GM19043 (cell line): ENCODE measurements at regions not wholly inside any gene's neighbourhood (a gene's known extent, or its start where the extent isn't known, plus 50 kb on each side); places are given as distances from the start of the nearest gene placed in this dataset.
"Not testable (repeated sequence)": the region's sequence is repeated elsewhere in the genome, so short reads cannot be mapped to it uniquely, and the experiment has no call there.

ENCODE experiments used
- ATAC-seq: cut with Tn5 transposase; IDR thresholded peaks from one replicate; pipeline ENCODE4 v1.9.1; 2021; ENCODE audit warnings: low read depth; ENCODE audit not compliant: unreplicated experiment

GRCh38 chr5:135185481-135186065, 151.5 kb upstream of the PITX1 start:
- no peak for ATAC-seq

- no peak for ATAC-seq
Observed at GRCh38 chr5:135184646-135185045, 150.6 kb upstream of the PITX1 start.

- no peak for ATAC-seq
Observed at GRCh38 chr5:135183464-135183863, 149.4 kb upstream of the PITX1 start.

- no peak for ATAC-seq
Observed at GRCh38 chr5:135182675-135183074, 148.6 kb upstream of the PITX1 start.

- no peak for ATAC-seq
Observed at GRCh38 chr5:135181653-135182052, 147.6 kb upstream of the PITX1 start.

GRCh38 chr5:135179308-135179980, 145.4 kb upstream of the PITX1 start:
- ATAC-seq, result no peak

GRCh38 chr5:135178476-135179155, 144.6 kb upstream of the PITX1 start:
- ATAC-seq, result no peak

- ATAC-seq, result no peak
Observed at GRCh38 chr5:135177591-135177990, 143.6 kb upstream of the PITX1 start.

GRCh38 chr5:135176991-135177390, 143.0 kb upstream of the PITX1 start:
- ATAC-seq, result no peak

- no peak for ATAC-seq
Observed at GRCh38 chr5:135174315-135175096, 140.5 kb upstream of the PITX1 start.

- ATAC-seq, result no peak
Observed at GRCh38 chr5:135173662-135174290, 139.7 kb upstream of the PITX1 start.

GRCh38 chr5:135172718-135173117, 138.7 kb upstream of the PITX1 start:
- ATAC-seq, result no peak

GRCh38 chr5:135171336-135171735, 137.3 kb upstream of the PITX1 start:
- no peak for ATAC-seq

- no peak for ATAC-seq
Observed at GRCh38 chr5:135170500-135170899, 136.5 kb upstream of the PITX1 start.

- ATAC-seq, result no peak
Observed at GRCh38 chr5:135169753-135170152, 135.7 kb upstream of the PITX1 start.

- ATAC-seq, result no peak
Observed at GRCh38 chr5:135167634-135168033, 133.6 kb upstream of the PITX1 start.

- ATAC-seq, result not testable (repeated sequence)
Observed at GRCh38 chr5:135164873-135165614, 131.0 kb upstream of the PITX1 start.

- no peak for ATAC-seq
Observed at GRCh38 chr5:135163964-135164363, 129.9 kb upstream of the PITX1 start.

- ATAC-seq, result no peak
Observed at GRCh38 chr5:135163391-135163790, 129.4 kb upstream of the PITX1 start.

- no peak for ATAC-seq
Observed at GRCh38 chr5:135162661-135163265, 128.7 kb upstream of the PITX1 start.
